ENCODE measurements at regions not wholly inside any gene's neighbourhood (a gene's known extent, or its start where the extent isn't known, plus 50 kb on each side); places are given as distances from the start of the nearest gene placed in this dataset.

DNA sequence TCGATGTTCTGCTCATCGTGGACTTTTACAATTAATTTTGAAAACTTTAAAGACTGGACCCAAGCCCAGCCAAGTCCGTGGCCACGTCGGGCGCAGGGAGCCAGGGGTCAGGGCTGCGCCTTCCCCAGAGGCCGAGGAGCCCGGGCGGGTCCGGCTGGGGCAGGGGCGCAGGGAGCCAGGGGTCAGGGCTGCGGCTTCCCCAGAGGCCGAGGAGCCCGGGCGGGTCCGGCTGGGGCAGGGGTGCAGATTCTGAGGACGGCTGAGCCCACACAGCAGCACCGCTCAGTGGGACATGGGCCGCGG lies 75.2 kb downstream of the MICALL2 start:
- TF ChIP-seq CTCF (conservative IDR thresholded peaks at IDR 0.05 in 1 of 2, IDR thresholded peaks at IDR 0.05 in 1 of 2; ENCODE audit: low read depth in 1 of 2, low read length in 2 of 2), result no peak
- no peak for TF ChIP-seq EZH2 (IDR thresholded peaks at IDR 0.05; ENCODE audit: low read length, missing control alignments)
